ENCODE measurements at regions not wholly inside any gene's neighbourhood (a gene's known extent, or its start where the extent isn't known, plus 50 kb on each side); places are given as distances from the start of the nearest gene placed in this dataset.

GRCh38 chr4:162985131-162985530 is 181.6 kb downstream of the NAF1 start:
- TF ChIP-seq POLR2A (IDR thresholded peaks at IDR 0.05) = no peak
- no peak for TF ChIP-seq CTCF (IDR thresholded peaks at IDR 0.05)
- no peak for TF ChIP-seq POLR2AphosphoS5 (IDR thresholded peaks at IDR 0.05)
- TF ChIP-seq EP300 (IDR thresholded peaks at IDR 0.05) = no peak
- Histone ChIP-seq H3K27me3 (no peaks in the 10 kb centered on the region), H3K4me1 (no peaks in the 10 kb centered on the region), H3K27ac (no peak overlapping the region), H3K9me3 (no peaks in the 10 kb centered on the region), H3K36me3 (no peaks in the 10 kb centered on the region), H3K4me3 (no peak overlapping the region)
- WGBS = 88% methylated on average over 10 of the region's 13 CpGs
- DNase-seq (ENCODE audit: low spot score in 2 of 2) = no peak

GRCh38 chr4:162984621-162985020 is 182.1 kb downstream of the NAF1 start:
- Histone ChIP-seq H3K9me3 (no peaks in the 10 kb centered on the region), H3K27ac (no peak overlapping the region), H3K36me3 (no peaks in the 10 kb centered on the region), H3K27me3 (no peaks in the 10 kb centered on the region), H3K4me3 (no peak overlapping the region), H3K4me1 (no peaks in the 10 kb centered on the region)
- TF ChIP-seq CTCF (IDR thresholded peaks at IDR 0.05) (no peak), POLR2A (IDR thresholded peaks at IDR 0.05) (no peak), POLR2AphosphoS5 (IDR thresholded peaks at IDR 0.05) (no peak), EP300 (IDR thresholded peaks at IDR 0.05) (no peak)
- no peak for DNase-seq (ENCODE audit: low spot score in 2 of 2)
- 91% methylated on average over 18 of the region's 18 CpGs for WGBS

GRCh38 chr4:162981823-162982222 is 184.9 kb downstream of the NAF1 start:
- 82% methylated on average over 2 of the region's 2 CpGs for WGBS
- H3K27ac ChIP-seq = no peak overlapping the region
- no peaks in the 10 kb centered on the region for H3K9me3 ChIP-seq
- TF ChIP-seq POLR2AphosphoS5 (IDR thresholded peaks at IDR 0.05) (no peak), POLR2A (IDR thresholded peaks at IDR 0.05) (no peak), CTCF (IDR thresholded peaks at IDR 0.05) (no peak), EP300 (IDR thresholded peaks at IDR 0.05) (no peak)
- no peak for DNase-seq (ENCODE audit: low spot score in 2 of 2)
- H3K4me3 ChIP-seq = no peak overlapping the region
- no peaks in the 10 kb centered on the region for H3K4me1 ChIP-seq
- H3K27me3 ChIP-seq = no peaks in the 10 kb centered on the region
- no peaks in the 10 kb centered on the region for H3K36me3 ChIP-seq

- Histone ChIP-seq H3K9me3 (no peaks in the 10 kb centered on the region), H3K27me3 (no peaks in the 10 kb centered on the region), H3K36me3 (no peaks in the 10 kb centered on the region), H3K4me1 (no peaks in the 10 kb centered on the region), H3K4me3 (no peak overlapping the region), H3K27ac (no peak overlapping the region)
- no peak for TF ChIP-seq EP300 (IDR thresholded peaks at IDR 0.05)
- TF ChIP-seq POLR2AphosphoS5 (IDR thresholded peaks at IDR 0.05) = no peak
- no peak for TF ChIP-seq CTCF (IDR thresholded peaks at IDR 0.05)
- TF ChIP-seq POLR2A (IDR thresholded peaks at IDR 0.05) = no peak
- no peak for DNase-seq (ENCODE audit: low spot score in 2 of 2)
- 76% methylated on average over 2 of the region's 2 CpGs for WGBS
These were observed 188.3 kb downstream of the NAF1 start for GRCh38 chr4:162978398-162978797.

GRCh38 chr4:162977788-162978187 is 188.9 kb downstream of the NAF1 start:
- H3K36me3 ChIP-seq = no peaks in the 10 kb centered on the region
- H3K4me3 ChIP-seq = no peak overlapping the region
- no peak for DNase-seq (ENCODE audit: low spot score in 2 of 2)
- no peak for TF ChIP-seq CTCF (IDR thresholded peaks at IDR 0.05)
- TF ChIP-seq POLR2AphosphoS5 (IDR thresholded peaks at IDR 0.05) = no peak
- no peak for TF ChIP-seq POLR2A (IDR thresholded peaks at IDR 0.05)
- no peak for TF ChIP-seq EP300 (IDR thresholded peaks at IDR 0.05)
- H3K9me3 ChIP-seq = no peaks in the 10 kb centered on the region
- no peak overlapping the region for H3K27ac ChIP-seq
- WGBS = 63% methylated on average over 2 of the region's 2 CpGs
- H3K4me1 ChIP-seq = no peaks in the 10 kb centered on the region
- H3K27me3 ChIP-seq = no peaks in the 10 kb centered on the region
